ENCODE measurements at regions not wholly inside any gene's neighbourhood (a gene's known extent, or its start where the extent isn't known, plus 50 kb on each side); places are given as distances from the start of the nearest gene placed in this dataset.
"Not testable (repeated sequence)": the region's sequence is repeated elsewhere in the genome, so short reads cannot be mapped to it uniquely, and the experiment has no call there.

DNA sequence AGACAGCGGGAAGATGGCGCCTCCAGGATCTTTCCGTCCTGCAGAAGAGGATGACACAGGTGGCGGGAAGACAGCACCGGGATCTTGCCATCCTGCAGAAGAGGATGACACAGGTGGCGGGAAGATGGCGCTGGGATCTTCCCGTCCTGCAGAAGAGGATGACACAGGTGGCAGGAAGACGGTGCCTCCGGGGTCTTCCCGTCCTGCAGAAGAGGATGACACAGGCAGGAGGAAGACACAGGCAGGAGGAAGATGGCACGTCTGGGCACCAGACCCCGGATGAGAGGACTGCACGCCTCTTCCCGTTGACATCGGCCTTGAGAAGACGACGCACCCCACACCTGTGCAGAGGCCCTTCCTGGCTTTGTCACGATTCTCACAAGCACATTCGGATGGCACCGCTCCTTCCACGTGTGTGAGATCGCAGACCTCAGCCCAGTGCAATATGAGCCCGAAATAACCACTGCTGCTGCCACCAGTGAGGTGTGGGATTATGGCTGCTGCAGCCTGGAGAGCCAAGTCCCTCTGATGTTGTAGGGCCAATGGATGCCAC, 79.4 kb upstream of the SNTG2 start:
- no peak overlapping the region for H2AFZ ChIP-seq (ENCODE audit: low read depth)
- no peaks in the 10 kb centered on the region for H3K27me3 ChIP-seq (ENCODE audit: insufficient read depth, low read depth)
- no peaks in the 10 kb centered on the region for H3K4me1 ChIP-seq (ENCODE audit: low read depth, poor library complexity, severe bottlenecking)
- no peaks in the 10 kb centered on the region for H4K20me1 ChIP-seq (ENCODE audit: insufficient read depth)
- TF ChIP-seq CTCF (conservative IDR thresholded peaks at IDR 0.05; ENCODE audit: low read depth, low read length), result no peak
- no peaks in the 10 kb centered on the region for H3K36me3 ChIP-seq (ENCODE audit: insufficient read depth)
- H3K4me3 ChIP-seq (IDR thresholded peaks at IDR 0.05; ENCODE audit: insufficient read depth, low read depth, low read length), result no peak overlapping the region
- H3K4me2 ChIP-seq, result no peak overlapping the region
- no peak overlapping the region for H3K9ac ChIP-seq
- H3K27ac ChIP-seq, result no peak overlapping the region
- H3K79me2 ChIP-seq (ENCODE audit: insufficient read depth, low read depth), result no peaks in the 10 kb centered on the region

GRCh38 chr2:870426-870825, 80.2 kb upstream of the SNTG2 start:
- no peaks in the 10 kb centered on the region for H3K4me1 ChIP-seq (ENCODE audit: low read depth, poor library complexity, severe bottlenecking)
- no peak overlapping the region for H3K4me3 ChIP-seq (IDR thresholded peaks at IDR 0.05; ENCODE audit: insufficient read depth, low read depth, low read length)
- no peak overlapping the region for H3K4me2 ChIP-seq
- TF ChIP-seq CTCF (conservative IDR thresholded peaks at IDR 0.05; ENCODE audit: low read depth, low read length), result no peak
- no peak overlapping the region for H3K9ac ChIP-seq
- H3K36me3 ChIP-seq (ENCODE audit: insufficient read depth), result no peaks in the 10 kb centered on the region
- H2AFZ ChIP-seq (ENCODE audit: low read depth), result no peak overlapping the region
- H3K79me2 ChIP-seq (ENCODE audit: insufficient read depth, low read depth), result no peaks in the 10 kb centered on the region
- no peaks in the 10 kb centered on the region for H3K27me3 ChIP-seq (ENCODE audit: insufficient read depth, low read depth)
- H4K20me1 ChIP-seq (ENCODE audit: insufficient read depth), result no peaks in the 10 kb centered on the region
- H3K27ac ChIP-seq, result no peak overlapping the region

DNA sequence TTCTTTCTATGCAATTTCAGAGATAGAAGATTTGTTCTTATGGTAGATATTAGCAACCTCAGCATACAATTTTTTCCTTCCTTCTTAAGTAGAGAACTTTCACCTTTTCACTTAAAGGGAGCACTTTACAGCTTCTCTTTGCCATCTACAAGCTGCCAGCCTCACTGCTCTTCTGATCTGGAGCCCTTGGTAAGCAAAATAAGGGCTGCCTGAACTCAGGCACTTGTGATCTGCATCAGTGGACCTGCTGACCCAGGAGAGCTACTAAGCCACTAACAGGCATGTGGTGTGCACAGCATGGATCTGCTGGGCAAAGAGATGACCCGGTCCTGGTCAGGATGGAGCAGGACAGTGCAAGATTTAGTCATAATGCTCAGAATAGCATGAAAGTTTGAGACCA, 80.8 kb upstream of the SNTG2 start:
- Histone ChIP-seq H3K9ac (no peak overlapping the region), H3K79me2 (ENCODE audit: insufficient read depth, low read depth) (no peaks in the 10 kb centered on the region), H3K36me3 (ENCODE audit: insufficient read depth) (no peaks in the 10 kb centered on the region), H3K27me3 (ENCODE audit: insufficient read depth, low read depth) (no peaks in the 10 kb centered on the region), H3K4me3 (IDR thresholded peaks at IDR 0.05; ENCODE audit: insufficient read depth, low read depth, low read length) (no peak overlapping the region), H3K4me2 (no peak overlapping the region), H3K4me1 (ENCODE audit: low read depth, poor library complexity, severe bottlenecking) (no peaks in the 10 kb centered on the region), H2AFZ (ENCODE audit: low read depth) (no peak overlapping the region), H3K27ac (no peak overlapping the region), H4K20me1 (ENCODE audit: insufficient read depth) (no peaks in the 10 kb centered on the region)
- TF ChIP-seq CTCF (conservative IDR thresholded peaks at IDR 0.05; ENCODE audit: low read depth, low read length), result no peak

DNA sequence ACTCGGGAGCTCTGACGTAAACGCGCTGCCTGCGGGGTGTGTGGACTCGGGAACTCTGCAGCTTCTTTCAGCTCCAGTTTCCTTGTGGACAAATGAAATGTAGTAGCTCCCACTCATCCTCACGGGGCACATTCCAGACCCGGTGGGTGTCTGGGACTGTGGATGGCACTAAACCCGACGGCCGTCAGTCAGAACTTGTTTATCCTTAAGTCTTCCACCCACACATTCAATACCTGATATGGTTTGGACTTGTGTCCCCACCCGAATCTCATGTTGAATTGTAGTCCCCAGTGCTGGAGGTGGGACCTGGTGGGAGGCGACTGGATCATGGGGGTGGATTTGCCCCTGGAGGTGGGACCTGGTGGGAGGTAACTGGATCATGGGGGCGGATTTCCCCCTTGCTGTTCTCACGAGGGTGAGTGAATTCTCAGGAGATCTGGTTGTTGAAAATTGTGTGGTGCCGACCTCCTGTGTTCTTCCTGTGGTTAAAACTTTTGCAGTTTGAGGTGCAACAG, 81.2 kb upstream of the SNTG2 start:
- Histone ChIP-seq H3K36me3 (ENCODE audit: insufficient read depth) (no peaks in the 10 kb centered on the region), H3K4me3 (IDR thresholded peaks at IDR 0.05; ENCODE audit: insufficient read depth, low read depth, low read length) (no peak overlapping the region), H3K27ac (no peak overlapping the region), H3K4me2 (no peak overlapping the region), H3K79me2 (ENCODE audit: insufficient read depth, low read depth) (no peaks in the 10 kb centered on the region), H3K9ac (no peak overlapping the region), H2AFZ (ENCODE audit: low read depth) (no peak overlapping the region), H3K27me3 (ENCODE audit: insufficient read depth, low read depth) (no peaks in the 10 kb centered on the region), H3K4me1 (ENCODE audit: low read depth, poor library complexity, severe bottlenecking) (no peaks in the 10 kb centered on the region), H4K20me1 (ENCODE audit: insufficient read depth) (no peaks in the 10 kb centered on the region)
- TF ChIP-seq CTCF (conservative IDR thresholded peaks at IDR 0.05; ENCODE audit: low read depth, low read length), result no peak

DNA sequence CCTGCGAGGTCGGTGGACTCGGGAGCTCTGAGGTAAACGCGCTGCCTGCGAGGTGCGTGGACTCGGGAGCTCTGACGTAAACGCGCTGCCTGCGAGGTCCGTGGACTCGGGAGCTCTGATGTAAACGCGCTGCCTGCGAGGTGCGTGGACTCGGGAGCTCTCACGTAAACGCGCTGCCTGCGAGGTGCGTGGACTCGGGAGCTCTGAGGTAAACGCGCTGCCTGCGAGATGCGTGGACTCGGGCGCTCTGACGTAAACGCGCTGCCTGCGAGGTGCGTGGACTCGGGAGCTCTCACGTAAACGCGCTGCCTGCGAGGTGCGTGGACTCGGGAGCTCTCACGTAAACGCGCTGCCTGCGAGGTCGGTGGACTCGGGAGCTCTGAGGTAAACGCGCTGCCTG, 81.8 kb upstream of the SNTG2 start:
- not testable (repeated sequence) for H3K27me3 ChIP-seq (ENCODE audit: insufficient read depth, low read depth); H3K4me2 ChIP-seq; H3K36me3 ChIP-seq (ENCODE audit: insufficient read depth); H3K4me1 ChIP-seq (ENCODE audit: low read depth, poor library complexity, severe bottlenecking); H2AFZ ChIP-seq (ENCODE audit: low read depth); H4K20me1 ChIP-seq (ENCODE audit: insufficient read depth); H3K9ac ChIP-seq; H3K27ac ChIP-seq; H3K79me2 ChIP-seq (ENCODE audit: insufficient read depth, low read depth); H3K4me3 ChIP-seq (IDR thresholded peaks at IDR 0.05; ENCODE audit: insufficient read depth, low read depth, low read length)
